ENCODE measurements at regions not wholly inside any gene's neighbourhood (a gene's known extent, or its start where the extent isn't known, plus 50 kb on each side); places are given as distances from the start of the nearest gene placed in this dataset.

- H3K4me3 ChIP-seq: no peak overlapping the region
- intact Hi-C loops (cut with DNase I): no loop called here
- no peak for DNase-seq
- H3K27ac ChIP-seq: no peak overlapping the region
- H3K9me3 ChIP-seq (replicated peaks in 1 of 3): no peaks in the 10 kb centered on the region
- TF ChIP-seq CTCF (IDR thresholded peaks at IDR 0.05) (no peak), POLR2A (IDR thresholded peaks at IDR 0.05) (no peak)
- H3K27me3 ChIP-seq: no peaks in the 10 kb centered on the region
- 77 to 93% (median 87%) methylated on average over 3 of the region's 3 CpGs for WGBS, 4 donors
- no peaks in the 10 kb centered on the region for H3K4me1 ChIP-seq (replicated peaks in 1 of 2)
- no peaks in the 10 kb centered on the region for H3K36me3 ChIP-seq (replicated peaks in 1 of 2)
Observed at GRCh38 chr2:220510668-220511067, 883.2 kb downstream of the SLC4A3 start.

- Histone ChIP-seq H3K36me3 (replicated peaks in 1 of 2) (no peaks in the 10 kb centered on the region), H3K9me3 (replicated peaks in 1 of 3) (no peaks in the 10 kb centered on the region), H3K4me1 (replicated peaks in 1 of 2) (no peaks in the 10 kb centered on the region), H3K4me3 (no peak overlapping the region), H3K27ac (no peak overlapping the region), H3K27me3 (no peaks in the 10 kb centered on the region)
- TF ChIP-seq CTCF (IDR thresholded peaks at IDR 0.05): no peak
- no peak for TF ChIP-seq POLR2A (IDR thresholded peaks at IDR 0.05)
- WGBS, 4 donors: 45 to 56% (median 50%) methylated on average over 2 of the region's 2 CpGs
- DNase-seq: no peak
- intact Hi-C loops (cut with DNase I): no loop called here
Observed at GRCh38 chr2:220512419-220512818, 885.0 kb downstream of the SLC4A3 start.

GRCh38 chr2:220513573-220514288 lies 886.3 kb downstream of the SLC4A3 start:
- TF ChIP-seq CTCF (IDR thresholded peaks at IDR 0.05) (no peak), POLR2A (IDR thresholded peaks at IDR 0.05) (no peak)
- no peak overlapping the region for H3K4me3 ChIP-seq
- H3K27ac ChIP-seq: no peak overlapping the region
- no peaks in the 10 kb centered on the region for H3K36me3 ChIP-seq (replicated peaks in 1 of 2)
- WGBS, 4 donors: 23 to 54% (median 34%) methylated on average over 2 of the region's 2 CpGs
- no peaks in the 10 kb centered on the region for H3K27me3 ChIP-seq
- H3K4me1 ChIP-seq (replicated peaks in 1 of 2): no peaks in the 10 kb centered on the region
- no peak for DNase-seq
- no peaks in the 10 kb centered on the region for H3K9me3 ChIP-seq (replicated peaks in 1 of 3)
- intact Hi-C loops (cut with DNase I): no loop called here

GRCh38 chr2:220521551-220521950 lies 894.1 kb downstream of the SLC4A3 start:
- no peak for TF ChIP-seq POLR2A (IDR thresholded peaks at IDR 0.05)
- TF ChIP-seq CTCF (IDR thresholded peaks at IDR 0.05): no peak
- no peaks in the 10 kb centered on the region for H3K4me1 ChIP-seq (replicated peaks in 1 of 2)
- H3K36me3 ChIP-seq (replicated peaks in 1 of 2): no peaks in the 10 kb centered on the region
- intact Hi-C loops (cut with DNase I): no loop called here
- H3K9me3 ChIP-seq (replicated peaks in 1 of 3): no peaks in the 10 kb centered on the region
- WGBS, 4 donors: 78 to 85% (median 82%) methylated on average over 5 of the region's 5 CpGs
- no peak for DNase-seq
- no peaks in the 10 kb centered on the region for H3K27me3 ChIP-seq
- no peak overlapping the region for H3K27ac ChIP-seq
- H3K4me3 ChIP-seq: no peak overlapping the region
